Myocyte (in vitro differentiated cells): ENCODE measurements at regions not wholly inside any gene's neighbourhood (a gene's known extent, or its start where the extent isn't known, plus 50 kb on each side); places are given as distances from the start of the nearest gene placed in this dataset.
"Not testable (repeated sequence)": the region's sequence is repeated elsewhere in the genome, so short reads cannot be mapped to it uniquely, and the experiment has no call there.

ENCODE experiments used
- DNase-seq: peaks from one replicate; pipeline ENCODE4 v3.0.0-alpha.2; 2012; ENCODE audit warnings: low read depth

DNA sequence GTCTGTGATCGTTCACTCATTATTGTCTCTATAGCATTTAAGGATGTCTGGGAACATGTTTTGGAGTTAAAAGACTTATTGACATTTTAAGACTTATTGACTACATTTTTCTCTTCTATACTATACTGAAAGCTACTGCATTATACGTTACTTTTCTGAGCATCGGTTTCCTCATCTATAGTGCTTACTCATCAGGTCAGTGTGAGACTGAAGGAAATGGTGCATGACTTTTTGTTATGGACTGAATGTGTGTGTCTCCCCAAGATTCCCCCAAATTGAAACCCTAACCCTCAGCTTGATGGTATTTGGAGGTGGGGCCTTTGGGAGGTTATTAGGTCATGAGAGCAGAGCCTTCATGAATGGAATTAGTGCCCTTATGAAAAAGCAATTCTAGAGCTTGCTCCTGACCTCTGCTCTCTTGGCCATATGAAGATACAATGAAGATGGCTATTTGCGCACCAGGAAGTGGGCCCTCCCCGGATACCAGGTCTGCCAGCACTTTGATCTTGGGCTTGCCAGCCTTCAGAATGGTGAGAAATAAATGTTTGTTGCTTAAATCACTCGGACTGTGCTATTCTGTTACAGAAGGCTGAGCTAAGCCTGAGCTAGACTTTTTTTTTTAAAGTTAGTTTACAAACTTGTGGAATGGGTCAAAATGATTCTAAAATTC, 243.7 kb upstream of the RREB1 start:
- DNase-seq = no peak

GRCh38 chr6:6865611-6866010, 242.2 kb upstream of the RREB1 start:
- no peak for DNase-seq

DNA sequence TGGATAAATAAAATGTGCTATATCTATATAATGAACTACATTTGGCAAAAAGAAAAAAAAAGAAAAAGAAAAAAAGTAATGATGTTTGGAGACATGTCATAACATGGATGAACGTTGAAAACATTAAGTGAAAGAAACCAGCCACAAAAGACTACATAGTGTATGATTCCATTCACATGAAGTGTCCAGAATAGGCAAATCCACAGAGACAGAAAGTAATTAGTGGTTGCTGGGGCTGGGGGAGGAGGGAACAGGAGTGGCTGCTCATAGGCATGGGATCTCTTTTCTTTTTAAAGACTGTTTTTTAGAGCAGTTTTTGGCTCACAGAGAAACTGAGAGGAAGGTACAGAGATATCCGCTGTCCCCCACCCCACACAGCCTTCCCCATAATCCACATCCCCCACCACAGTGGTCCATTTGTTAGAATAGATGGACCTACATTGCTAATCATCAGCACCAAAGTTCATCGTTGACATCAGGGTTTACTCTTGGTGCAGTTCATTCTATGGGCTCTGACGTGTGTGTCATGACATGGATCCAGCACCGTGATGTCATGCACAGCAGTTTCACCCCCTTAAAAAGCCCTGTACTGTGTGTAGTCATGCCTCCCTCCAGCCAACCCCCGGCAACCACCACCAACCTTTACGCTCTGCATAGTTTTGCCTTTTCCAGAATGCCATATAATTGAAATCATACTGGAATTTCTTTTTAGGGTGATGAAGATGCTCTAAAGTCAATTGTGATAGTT, 240.9 kb upstream of the RREB1 start:
- DNase-seq = no peak

DNA sequence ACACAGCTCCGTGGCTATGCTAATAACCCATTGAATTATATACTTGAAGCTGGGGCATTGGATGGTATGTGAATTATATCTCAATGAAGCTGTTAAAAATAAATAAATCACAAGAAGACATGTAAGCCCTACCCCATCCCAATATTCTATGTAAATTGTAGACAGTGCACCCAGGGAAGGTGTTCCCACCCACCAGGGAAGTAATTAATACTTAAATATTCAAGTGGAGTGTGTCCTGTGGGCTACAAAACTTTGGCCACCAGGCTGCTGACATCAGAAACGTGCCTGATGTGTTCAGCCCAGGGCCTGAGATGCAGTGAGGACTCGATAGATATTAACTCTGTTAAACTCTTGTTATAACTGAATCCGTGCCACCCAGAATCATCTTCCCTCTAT, 240.4 kb upstream of the RREB1 start:
- DNase-seq = no peak

GRCh38 chr6:6869094-6869493, 238.7 kb upstream of the RREB1 start:
- no peak for DNase-seq

GRCh38 chr6:6870921-6871320, 236.8 kb upstream of the RREB1 start:
- DNase-seq = no peak

DNA sequence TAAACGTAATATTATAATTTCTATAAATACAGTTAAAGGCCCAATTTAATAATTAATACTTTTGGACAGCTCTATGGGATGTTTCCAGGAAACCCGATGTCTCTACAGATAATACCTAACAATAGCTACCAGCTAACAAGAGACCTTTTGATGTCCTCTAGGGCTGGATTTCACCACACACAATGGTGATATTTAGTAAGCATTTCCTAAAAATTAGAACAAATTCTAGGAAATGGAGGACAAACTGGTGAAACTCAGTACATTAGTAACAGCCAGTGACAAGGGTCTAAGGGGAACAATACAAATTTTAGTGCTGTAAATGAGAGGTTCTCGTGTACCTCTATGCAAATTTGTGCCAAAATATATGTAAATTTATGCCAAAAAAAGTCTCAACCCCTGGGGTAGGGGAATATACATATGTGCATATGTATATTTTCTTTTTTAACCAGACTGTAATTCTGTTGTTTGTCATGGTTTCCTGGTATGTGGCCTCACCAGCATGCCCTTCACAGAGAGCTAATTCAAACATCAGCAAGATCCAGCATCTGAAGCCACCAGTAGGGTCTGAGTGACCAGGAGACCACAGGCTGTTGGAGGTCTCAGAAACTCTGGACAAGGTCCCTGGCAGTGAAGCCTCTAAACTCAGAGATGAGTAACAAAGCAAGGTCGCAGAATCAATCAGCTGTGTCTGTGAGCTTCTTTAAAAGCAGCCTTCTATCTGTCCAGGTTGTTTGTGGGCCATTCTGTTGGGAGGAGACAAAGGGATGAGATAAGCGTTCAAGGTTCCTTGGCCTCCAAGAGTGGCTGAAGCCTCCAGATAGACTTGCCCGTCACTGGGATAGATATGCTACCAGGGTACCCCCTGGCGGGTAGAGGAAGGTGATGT, 235.1 kb upstream of the RREB1 start:
- DNase-seq = peak; percentile 19

DNA sequence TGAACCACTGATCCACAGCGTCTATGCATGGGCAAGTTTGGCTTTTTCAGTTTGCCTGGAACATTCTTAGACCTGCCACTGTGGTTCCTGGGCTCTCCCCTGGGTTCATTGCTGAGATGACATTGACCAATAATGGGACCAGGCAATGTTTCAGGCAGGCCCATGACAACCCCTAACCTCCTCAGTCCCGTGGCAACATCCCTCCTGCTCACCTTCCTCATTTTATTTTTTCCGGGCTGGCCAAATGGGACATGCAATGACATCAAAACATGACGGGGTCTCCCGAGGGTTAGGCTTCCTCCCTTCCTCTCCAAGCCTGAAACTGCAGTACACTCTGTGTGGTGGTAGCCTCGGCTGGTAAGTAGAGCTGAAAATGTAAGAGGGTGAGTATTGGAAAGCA, 234.0 kb upstream of the RREB1 start:
- DNase-seq = no peak

DNA sequence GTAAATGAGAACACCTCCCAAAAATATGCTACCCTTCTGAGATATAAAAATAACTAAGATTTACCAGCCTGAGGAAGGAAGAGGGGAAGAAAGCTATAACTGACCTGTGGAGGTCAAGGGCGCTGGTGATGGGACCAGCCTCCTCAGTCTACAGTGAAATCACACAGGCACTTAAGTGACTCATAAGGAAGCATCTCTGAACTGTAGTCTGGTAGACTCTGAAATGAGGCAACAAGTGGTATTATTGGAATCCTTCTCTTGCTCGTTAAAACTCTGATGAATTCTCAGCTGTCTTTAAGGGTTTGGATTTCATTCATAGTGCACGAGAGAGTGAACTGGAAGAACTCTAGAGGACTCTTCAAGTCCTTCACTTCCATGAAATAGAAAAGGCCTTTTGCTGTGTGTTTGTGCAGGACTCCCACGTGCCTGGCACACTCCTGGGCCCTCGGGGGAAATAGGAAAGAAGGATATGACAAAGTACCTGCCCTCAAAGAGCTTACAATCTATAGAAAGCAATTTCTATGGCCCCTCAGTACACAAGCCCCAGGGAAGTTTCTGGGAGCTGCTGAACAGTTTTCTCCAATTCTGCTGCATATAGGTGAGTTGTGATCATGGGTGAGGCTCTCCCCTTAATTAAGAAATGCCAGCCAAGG, 231.8 kb upstream of the RREB1 start:
- peak; percentile 96 for DNase-seq

GRCh38 chr6:6877792-6878191, 230.0 kb upstream of the RREB1 start:
- DNase-seq = not testable (repeated sequence)

GRCh38 chr6:6878887-6879585, 228.7 kb upstream of the RREB1 start:
- no peak for DNase-seq

DNA sequence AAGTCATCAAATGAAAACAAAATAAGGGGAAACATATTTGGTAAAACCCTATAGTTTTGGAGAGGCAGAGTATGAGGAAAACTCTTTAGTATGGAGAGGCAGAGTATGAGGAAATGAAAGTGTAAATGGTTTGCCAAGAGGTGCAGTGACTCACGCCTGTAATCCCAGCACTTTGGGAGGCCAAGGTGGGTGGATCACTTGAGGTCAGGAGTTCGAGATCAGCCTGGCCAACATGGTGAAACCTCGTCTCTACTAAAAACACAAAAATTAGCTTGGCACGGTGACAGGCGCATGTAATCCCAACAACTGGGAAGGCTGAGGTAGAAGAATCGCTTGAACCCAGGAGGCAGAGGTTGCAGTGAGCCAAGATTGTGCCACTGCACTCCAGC, 228.2 kb upstream of the RREB1 start:
- not testable (repeated sequence) for DNase-seq

DNA sequence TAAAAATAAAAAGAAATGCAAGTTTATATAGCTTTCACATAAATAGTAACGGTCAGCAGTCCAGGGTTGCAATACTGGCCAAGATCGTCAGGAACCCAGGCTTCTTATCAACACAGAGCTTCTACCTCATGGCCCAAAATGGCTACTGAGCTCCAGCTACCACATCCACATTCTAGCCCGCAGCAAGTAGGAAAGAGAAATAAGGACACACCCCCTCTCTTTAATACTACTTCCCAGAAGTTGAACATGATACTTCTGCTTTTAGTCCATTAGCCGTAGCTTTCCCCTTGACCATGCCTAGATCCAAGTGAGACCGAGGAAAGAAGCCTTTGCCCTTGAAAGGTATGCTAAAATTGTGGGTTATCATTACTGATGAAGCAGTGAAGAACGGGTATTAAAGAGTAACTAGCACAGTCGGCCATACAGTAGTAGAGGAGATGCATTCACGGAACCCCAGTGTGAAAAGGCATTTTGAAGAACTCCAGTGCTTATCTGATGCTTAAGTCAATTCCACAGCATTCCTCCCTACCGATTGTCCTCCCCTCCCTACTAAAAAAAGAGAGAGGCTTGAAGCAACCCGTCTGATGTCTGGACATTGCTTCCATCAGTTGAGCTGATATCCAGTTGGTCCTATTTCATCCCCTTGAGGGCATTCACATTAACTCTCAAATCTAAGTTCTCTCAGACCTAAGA, 226.9 kb upstream of the RREB1 start:
- DNase-seq = no peak

DNA sequence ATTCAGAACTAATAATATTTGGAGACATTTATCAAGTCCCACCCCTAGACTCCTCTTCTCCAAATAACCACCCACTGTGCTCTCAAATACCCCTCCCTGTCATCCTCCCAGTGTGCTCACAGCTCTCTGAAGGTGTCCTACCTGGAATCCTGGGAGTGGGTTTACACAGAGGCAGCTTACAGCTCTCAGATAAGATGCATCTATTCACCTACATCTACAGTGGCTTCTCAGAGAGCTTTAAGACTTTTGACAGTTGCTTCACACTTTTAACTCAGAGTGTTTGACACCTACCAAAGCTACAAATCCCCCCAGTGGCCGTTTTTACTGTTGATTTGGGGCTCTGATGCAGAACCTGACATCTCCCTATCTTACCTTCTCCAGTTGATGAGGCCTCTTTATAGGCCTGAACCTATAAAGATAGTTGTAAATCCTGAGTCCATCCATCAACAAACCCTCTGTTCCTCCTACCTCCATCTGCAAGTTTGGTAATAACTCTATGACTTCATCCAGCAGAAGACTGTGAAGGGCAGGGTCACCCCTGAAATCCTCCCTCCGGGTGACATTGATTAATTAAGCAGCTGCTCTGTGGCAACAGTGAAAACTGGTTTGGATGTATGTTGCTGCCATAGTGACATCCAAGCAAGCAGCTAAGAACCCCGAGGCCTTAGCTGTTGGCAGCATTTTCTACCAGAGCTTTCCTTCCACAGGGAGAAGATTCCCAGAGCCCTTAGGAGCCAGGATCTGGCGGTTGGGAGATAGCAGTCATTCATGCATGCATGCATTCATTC, 226.1 kb upstream of the RREB1 start:
- peak; percentile 84 for DNase-seq

DNA sequence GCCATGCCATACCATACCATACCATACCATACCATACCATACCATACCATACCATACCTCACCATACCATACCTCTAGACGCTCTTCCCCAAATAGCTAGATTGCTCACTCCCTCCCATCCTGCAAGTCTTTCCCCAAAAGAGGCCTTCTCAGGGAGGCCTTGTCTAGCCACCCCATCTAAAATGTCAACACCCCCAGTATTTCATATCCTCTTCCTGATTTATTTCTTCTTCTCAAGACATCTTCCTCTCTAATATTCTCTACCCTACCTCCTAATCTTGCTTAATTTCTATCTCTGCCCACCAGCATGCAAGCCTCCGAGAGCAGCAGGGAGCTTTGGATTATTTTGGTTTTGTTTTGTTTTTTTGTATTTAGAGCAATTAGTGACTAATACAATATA, 225.2 kb upstream of the RREB1 start:
- DNase-seq = no peak

DNA sequence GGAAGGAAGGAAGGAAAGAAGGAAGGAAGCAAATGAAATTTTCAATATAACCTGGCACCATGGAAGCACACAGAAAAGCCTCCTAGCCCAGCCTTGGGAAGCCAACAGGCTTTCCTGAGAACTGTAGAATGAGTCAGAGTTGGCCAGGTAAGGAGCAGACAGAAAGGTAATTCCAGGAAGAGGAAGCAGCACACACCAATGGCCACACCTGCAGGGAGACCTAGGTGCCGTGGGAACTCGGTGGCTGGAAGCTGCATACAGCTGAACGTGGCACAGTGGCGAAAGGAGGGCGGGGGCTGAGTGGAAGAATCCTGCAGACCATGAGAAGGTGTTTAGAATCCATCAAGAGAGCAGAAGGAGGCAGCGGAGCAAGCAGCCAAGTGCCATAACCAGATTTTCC, 224.8 kb upstream of the RREB1 start:
- DNase-seq = no peak

DNA sequence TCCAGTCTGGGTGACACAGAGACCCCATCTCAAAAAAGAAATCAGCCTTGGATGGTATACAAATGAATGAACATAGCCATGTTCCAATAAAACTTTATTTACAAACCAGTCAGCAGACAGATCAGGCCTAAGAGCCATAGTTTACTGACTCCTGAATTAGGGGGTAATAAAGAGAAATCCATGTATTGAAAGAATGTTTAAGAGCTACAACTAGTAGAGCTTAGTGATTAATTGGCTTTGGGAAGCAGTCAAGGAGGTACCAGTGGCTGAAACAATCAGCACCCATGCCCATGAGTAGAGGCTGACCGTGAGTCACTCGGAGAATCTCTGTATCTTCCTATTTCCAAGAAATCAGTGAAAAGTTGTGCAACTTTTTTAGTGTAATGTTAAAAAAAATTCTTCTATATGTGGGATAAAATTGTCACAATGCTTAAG, 223.6 kb upstream of the RREB1 start:
- DNase-seq = no peak

- DNase-seq = no peak
Measured at GRCh38 chr6:6884916-6885315, 222.8 kb upstream of the RREB1 start.

- DNase-seq = no peak
Measured at GRCh38 chr6:6885521-6886170, 222.1 kb upstream of the RREB1 start.
